AG04450 (cell line): ENCODE measurements at regions not wholly inside any gene's neighbourhood (a gene's known extent, or its start where the extent isn't known, plus 50 kb on each side); places are given as distances from the start of the nearest gene placed in this dataset.

Source experiments
- CTCF ChIA-PET: fragments of 300-600, 350-600 bp; formaldehyde crosslinking; extraction: SDS; loops from one replicate; lab custom pipeline; 2022; ENCODE audit warnings: antibody characterized with exemption, inconsistent platforms; lab: Charles Lee
- POLR2A ChIA-PET: fragments of 350-600 bp; formaldehyde crosslinking; extraction: SDS; loops from one replicate; lab custom pipeline; 2021; ENCODE audit warnings: antibody characterized with exemption, inconsistent platforms; lab: Yijun Ruan, JAX
- DNase-seq: peaks from one replicate; pipeline ENCODE4 v3.0.0-alpha.2; 2011; ENCODE audit warnings: low read depth, low spot score
- H3K27ac ChIP-seq: one replicate; pipeline ENCODE4 v1.5.1; 2012; ENCODE audit warnings: low read depth, low read length, control low read depth
- H3K27me3 ChIP-seq: one replicate; pipeline ENCODE4 v1.6.0; 2012; ENCODE audit warnings: low read length; ENCODE audit not compliant: control insufficient read depth, insufficient read depth
- H3K4me3 ChIP-seq: 2 replicates; pipeline ENCODE4 v1.5.1; 2011; ENCODE audit warnings: mild to moderate bottlenecking, low read depth, low read length, control low read depth
- H3K9me3 ChIP-seq: 2 replicates; pipeline ENCODE4 v1.5.1; 2012; ENCODE audit warnings: low read length; ENCODE audit not compliant: control insufficient read depth, insufficient read depth
- TF ChIP-seq, protein P1 (sequence below): IDR thresholded peaks from 2 replicates; pipeline ENCODE4 v1.5.1; 2011; ENCODE audit warnings: low read depth, low read length, control low read depth, inconsistent platforms

DNA sequence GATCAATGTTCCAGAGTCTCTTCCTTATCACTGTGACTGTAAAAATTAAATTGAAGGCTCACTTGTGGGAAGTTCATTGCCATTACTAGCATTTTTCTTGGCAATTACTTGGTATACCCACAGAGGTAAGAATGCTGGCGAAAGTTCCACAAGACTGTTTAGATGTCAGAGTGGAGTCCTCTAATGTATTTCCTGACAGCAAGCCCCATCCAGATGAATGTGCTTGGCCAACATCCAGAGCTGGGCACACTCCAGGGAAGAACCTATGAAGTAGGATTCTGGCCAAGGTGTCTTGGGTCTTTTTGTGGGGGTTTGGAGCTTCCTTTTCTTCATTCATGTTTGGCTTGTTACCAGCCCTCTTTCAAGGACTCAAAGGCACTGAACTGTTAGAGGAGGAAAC, 473.6 kb downstream of the DMAC1 start:
- no peak overlapping the region for H3K27ac ChIP-seq

GRCh38 chr9:7324152-7324598, 475.4 kb downstream of the DMAC1 start:
- CTCF ChIA-PET = no interaction called here
- Histone ChIP-seq H3K4me3 (no peak overlapping the region), H3K27ac (no peak overlapping the region), H3K27me3 (no peaks in the 10 kb centered on the region), H3K9me3 (no peaks in the 10 kb centered on the region)
- TF ChIP-seq, protein P1, sequence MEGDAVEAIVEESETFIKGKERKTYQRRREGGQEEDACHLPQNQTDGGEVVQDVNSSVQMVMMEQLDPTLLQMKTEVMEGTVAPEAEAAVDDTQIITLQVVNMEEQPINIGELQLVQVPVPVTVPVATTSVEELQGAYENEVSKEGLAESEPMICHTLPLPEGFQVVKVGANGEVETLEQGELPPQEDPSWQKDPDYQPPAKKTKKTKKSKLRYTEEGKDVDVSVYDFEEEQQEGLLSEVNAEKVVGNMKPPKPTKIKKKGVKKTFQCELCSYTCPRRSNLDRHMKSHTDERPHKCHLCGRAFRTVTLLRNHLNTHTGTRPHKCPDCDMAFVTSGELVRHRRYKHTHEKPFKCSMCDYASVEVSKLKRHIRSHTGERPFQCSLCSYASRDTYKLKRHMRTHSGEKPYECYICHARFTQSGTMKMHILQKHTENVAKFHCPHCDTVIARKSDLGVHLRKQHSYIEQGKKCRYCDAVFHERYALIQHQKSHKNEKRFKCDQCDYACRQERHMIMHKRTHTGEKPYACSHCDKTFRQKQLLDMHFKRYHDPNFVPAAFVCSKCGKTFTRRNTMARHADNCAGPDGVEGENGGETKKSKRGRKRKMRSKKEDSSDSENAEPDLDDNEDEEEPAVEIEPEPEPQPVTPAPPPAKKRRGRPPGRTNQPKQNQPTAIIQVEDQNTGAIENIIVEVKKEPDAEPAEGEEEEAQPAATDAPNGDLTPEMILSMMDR = no peak
- no peak for DNase-seq
- POLR2A ChIA-PET = no interaction called here

More for the DNA sequence above, 473.6 kb downstream of the DMAC1 start:
- no peaks in the 10 kb centered on the region for H3K27me3 ChIP-seq
- no peak for DNase-seq
- no peaks in the 10 kb centered on the region for H3K9me3 ChIP-seq
- ChIA-PET CTCF (no interaction called here), POLR2A (no interaction called here)
- H3K4me3 ChIP-seq = no peak overlapping the region
- TF ChIP-seq, protein P1 = no peak

DNA sequence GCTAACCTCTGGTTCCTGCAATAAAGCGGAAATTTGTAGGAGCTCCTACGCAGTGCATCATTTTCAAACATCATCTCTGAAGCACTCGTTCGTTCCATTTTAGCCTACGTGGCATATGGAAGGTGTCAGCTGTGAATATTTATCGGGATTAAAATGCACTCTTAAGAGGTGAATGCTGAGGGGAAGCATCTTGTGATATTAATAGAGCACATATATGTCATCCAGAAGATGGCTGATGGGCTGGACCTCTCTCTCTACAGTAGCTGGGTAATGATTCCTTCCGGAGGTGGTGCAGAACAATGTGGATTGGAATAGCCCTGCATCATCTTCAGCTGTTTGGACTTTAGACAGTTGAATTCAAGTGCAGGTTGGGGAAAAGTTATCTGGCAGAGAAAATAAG, 478.7 kb downstream of the DMAC1 start:
- no peak for DNase-seq
- no peaks in the 10 kb centered on the region for H3K9me3 ChIP-seq
- H3K4me3 ChIP-seq = no peak overlapping the region
- ChIA-PET POLR2A (interaction anchor here (0.8 to 1.5 kb wide), 2 partner anchors 48 to 59 kb away, joined by 3 to 7 read pairs; no protein-coding TSS in a partner anchor), CTCF (interaction anchor here (1.0 to 1.4 kb wide), 2 partner anchors 21 to 48 kb away, joined by 3 to 4 read pairs; no protein-coding TSS in a partner anchor)
- H3K27me3 ChIP-seq = no peaks in the 10 kb centered on the region
- H3K27ac ChIP-seq = no peak overlapping the region
- TF ChIP-seq, protein P1 = no peak

DNA sequence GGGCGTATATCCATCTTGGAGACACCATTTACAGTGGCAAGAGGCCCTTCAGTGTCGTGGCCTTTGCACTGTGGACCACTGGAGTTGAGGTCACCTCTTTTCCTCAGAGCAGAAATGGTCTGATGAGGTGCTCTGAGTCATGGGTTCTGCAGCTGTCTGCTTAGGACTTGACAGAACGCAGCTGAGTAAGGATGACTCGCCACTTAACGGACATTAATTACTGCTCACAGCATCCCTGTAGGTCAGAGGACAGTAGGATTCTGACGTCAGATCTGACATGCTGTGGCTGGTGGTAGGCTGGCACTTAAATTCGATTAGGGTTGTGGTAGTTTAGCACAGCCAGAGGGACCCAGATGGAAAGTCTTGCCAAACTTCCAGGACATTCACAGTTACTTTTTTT, 479.4 kb downstream of the DMAC1 start:
- ChIA-PET CTCF (interaction anchor here (1.0 to 1.4 kb wide), 2 partner anchors 22 to 49 kb away, joined by 3 to 4 read pairs; no protein-coding TSS in a partner anchor), POLR2A (interaction anchor here (0.8 to 1.5 kb wide), 2 partner anchors 48 to 60 kb away, joined by 3 to 7 read pairs; no protein-coding TSS in a partner anchor)
- H3K27ac ChIP-seq = peak overlapping the region; percentile 77
- no peak overlapping the region for H3K4me3 ChIP-seq
- peak; percentile 91 for DNase-seq
- H3K27me3 ChIP-seq = no peaks in the 10 kb centered on the region
- no peaks in the 10 kb centered on the region for H3K9me3 ChIP-seq
- TF ChIP-seq, protein P1 = no peak

DNA sequence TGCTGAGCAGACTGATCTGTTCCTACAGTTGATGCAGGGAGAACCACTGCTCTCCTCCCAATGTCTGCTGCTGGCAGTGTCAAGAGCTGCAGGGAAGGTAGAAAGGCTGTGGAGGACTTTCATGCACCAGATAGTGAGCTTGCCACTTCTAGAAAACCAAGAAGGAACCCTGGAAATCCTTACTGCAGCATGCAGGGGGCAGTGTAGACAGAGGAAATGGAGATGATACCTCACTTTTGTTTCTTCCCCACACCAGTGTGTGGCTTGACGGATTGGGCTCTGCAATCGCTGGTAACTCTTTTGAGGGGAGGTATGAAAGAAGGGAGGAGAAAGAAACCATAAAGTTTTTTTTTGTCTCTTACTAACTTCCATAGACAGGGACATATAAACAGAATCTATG, 480.7 kb downstream of the DMAC1 start:
- no peaks in the 10 kb centered on the region for H3K27me3 ChIP-seq
- H3K4me3 ChIP-seq = no peak overlapping the region
- ChIA-PET POLR2A (no interaction called here), CTCF (interaction anchor here (0.7 kb wide), 1 partner anchor 263 kb away, joined by 3 read pairs; no protein-coding TSS in a partner anchor)
- TF ChIP-seq, protein P1 = no peak
- H3K9me3 ChIP-seq = peaks cover 8% of the 10 kb centered on the region
- no peak for DNase-seq
- H3K27ac ChIP-seq = no peak overlapping the region
